ENCODE measurements at regions not wholly inside any gene's neighbourhood (a gene's known extent, or its start where the extent isn't known, plus 50 kb on each side); places are given as distances from the start of the nearest gene placed in this dataset.

DNA sequence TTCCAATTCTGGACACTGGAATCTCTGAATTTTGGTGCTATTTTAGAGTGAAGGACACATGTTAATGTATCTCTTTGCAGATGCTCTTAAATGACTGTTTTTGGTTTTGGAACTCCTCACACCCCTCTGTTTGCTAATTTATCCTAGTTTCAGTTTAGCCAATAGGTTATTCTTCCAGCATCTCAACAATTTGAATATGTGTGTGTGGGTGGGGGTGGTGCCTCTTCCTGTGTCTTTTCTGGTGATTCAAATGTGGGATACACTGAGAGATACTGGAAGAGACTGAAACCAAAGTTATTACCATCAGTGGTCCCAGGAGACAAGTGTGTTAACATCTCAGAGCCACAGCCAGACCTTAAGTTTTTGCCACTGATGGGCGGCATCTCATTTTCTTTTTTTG lies 1317.4 kb upstream of the TMEM132C start:
- TF ChIP-seq, protein P1, sequence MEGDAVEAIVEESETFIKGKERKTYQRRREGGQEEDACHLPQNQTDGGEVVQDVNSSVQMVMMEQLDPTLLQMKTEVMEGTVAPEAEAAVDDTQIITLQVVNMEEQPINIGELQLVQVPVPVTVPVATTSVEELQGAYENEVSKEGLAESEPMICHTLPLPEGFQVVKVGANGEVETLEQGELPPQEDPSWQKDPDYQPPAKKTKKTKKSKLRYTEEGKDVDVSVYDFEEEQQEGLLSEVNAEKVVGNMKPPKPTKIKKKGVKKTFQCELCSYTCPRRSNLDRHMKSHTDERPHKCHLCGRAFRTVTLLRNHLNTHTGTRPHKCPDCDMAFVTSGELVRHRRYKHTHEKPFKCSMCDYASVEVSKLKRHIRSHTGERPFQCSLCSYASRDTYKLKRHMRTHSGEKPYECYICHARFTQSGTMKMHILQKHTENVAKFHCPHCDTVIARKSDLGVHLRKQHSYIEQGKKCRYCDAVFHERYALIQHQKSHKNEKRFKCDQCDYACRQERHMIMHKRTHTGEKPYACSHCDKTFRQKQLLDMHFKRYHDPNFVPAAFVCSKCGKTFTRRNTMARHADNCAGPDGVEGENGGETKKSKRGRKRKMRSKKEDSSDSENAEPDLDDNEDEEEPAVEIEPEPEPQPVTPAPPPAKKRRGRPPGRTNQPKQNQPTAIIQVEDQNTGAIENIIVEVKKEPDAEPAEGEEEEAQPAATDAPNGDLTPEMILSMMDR (IDR thresholded peaks at IDR 0.05): no peak
- TF ChIP-seq POLR2A (IDR thresholded peaks at IDR 0.05): no peak
